ENCODE measurements at regions not wholly inside any gene's neighbourhood (a gene's known extent, or its start where the extent isn't known, plus 50 kb on each side); places are given as distances from the start of the nearest gene placed in this dataset.
"Not testable (repeated sequence)": the region's sequence is repeated elsewhere in the genome, so short reads cannot be mapped to it uniquely, and the experiment has no call there.

DNA sequence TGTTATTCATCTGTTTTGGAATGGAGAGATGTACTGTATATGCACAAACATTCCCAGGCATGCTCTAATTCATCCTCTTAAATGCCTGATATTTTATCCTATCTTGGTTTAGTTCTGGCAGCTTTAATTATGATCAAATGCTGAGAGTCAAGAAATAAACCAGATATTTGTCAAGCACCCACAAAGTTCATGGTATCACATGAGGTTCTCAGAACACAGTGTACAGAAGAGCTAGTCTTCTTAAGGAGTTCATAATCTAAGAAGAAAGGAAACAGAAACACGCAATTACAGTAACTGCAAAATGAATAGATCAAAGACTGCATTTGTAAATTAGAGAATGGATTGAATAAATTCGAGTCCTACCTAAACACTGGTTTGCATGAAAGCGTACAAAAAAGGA, 58.3 kb upstream of the KCNH1 start:
- ChIA-PET POLR2A (ENCODE audit: unreplicated experiment) (no interaction called here), CTCF (no interaction called here)
- no peaks in the 10 kb centered on the region for H3K36me3 ChIP-seq (ENCODE audit: low read depth, low read length)
- H3K4me3 ChIP-seq (ENCODE audit: low read length): no peak overlapping the region
- no peaks in the 10 kb centered on the region for H4K20me1 ChIP-seq (ENCODE audit: low read length)
- TF ChIP-seq, protein P1, sequence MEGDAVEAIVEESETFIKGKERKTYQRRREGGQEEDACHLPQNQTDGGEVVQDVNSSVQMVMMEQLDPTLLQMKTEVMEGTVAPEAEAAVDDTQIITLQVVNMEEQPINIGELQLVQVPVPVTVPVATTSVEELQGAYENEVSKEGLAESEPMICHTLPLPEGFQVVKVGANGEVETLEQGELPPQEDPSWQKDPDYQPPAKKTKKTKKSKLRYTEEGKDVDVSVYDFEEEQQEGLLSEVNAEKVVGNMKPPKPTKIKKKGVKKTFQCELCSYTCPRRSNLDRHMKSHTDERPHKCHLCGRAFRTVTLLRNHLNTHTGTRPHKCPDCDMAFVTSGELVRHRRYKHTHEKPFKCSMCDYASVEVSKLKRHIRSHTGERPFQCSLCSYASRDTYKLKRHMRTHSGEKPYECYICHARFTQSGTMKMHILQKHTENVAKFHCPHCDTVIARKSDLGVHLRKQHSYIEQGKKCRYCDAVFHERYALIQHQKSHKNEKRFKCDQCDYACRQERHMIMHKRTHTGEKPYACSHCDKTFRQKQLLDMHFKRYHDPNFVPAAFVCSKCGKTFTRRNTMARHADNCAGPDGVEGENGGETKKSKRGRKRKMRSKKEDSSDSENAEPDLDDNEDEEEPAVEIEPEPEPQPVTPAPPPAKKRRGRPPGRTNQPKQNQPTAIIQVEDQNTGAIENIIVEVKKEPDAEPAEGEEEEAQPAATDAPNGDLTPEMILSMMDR (conservative IDR thresholded peaks at IDR 0.05; ENCODE audit: low read depth, low read length): no peak
- TF ChIP-seq EZH2phosphoT487 (IDR thresholded peaks at IDR 0.05; ENCODE audit: borderline replicate concordance, low read length) (no peak), EZH2 (IDR thresholded peaks at IDR 0.05; ENCODE audit: low read length, unreplicated experiment) (no peak)
- intact Hi-C loops (cut with micrococcal nuclease): no loop called here
- H3K27me3 ChIP-seq (ENCODE audit: low read length): peaks cover 10% of the 10 kb centered on the region; the same call in 1 of the 2 replicates
- no peaks in the 10 kb centered on the region for H3K9me3 ChIP-seq (ENCODE audit: low read length)
- H2AFZ ChIP-seq (ENCODE audit: low read length): no peak overlapping the region
- H3F3A ChIP-seq (ENCODE audit: low read length, unreplicated experiment): no peaks in the 10 kb centered on the region
- H3K79me2 ChIP-seq (ENCODE audit: low read length): no peaks in the 10 kb centered on the region
- DNase-seq (no peak), ATAC-seq (no peak)
- no peak overlapping the region for H3K4me2 ChIP-seq (ENCODE audit: low read length)
- no peak overlapping the region for H3K9ac ChIP-seq (ENCODE audit: low read length)
- no peaks in the 10 kb centered on the region for H3K4me1 ChIP-seq (ENCODE audit: insufficient read depth, low read length)
- H3K27ac ChIP-seq (ENCODE audit: low read length): no peak overlapping the region
- no TSS peak for BruUV-seq (replicated peaks)
- H3K9me2 ChIP-seq (replicated peaks; ENCODE audit: low read length): no peaks in the 10 kb centered on the region

DNA sequence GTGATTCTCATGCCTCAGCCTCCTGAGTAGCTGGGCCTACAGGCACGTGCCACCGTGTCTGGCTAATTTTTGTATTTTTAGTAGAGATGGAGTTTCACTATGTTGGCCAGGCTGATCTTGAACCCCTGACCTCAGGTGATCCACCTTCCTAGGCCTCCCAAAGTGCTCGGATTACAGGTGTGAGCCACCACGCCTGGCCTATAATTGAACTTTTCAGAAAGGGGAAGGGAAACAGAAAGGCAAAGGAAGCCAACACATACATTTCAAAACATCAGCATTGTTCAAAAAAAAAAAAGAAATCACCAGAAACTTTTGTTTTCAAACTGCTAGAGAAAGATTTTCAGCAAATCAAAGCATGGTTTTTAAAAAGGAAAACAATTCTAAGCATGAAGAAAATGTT, 54.8 kb upstream of the KCNH1 start:
- H3K27me3 ChIP-seq (ENCODE audit: low read length); H2AFZ ChIP-seq (ENCODE audit: low read length); H3K36me3 ChIP-seq (ENCODE audit: low read depth, low read length); H3K9me3 ChIP-seq (ENCODE audit: low read length); H3K27ac ChIP-seq (ENCODE audit: low read length); ATAC-seq; H3F3A ChIP-seq (ENCODE audit: low read length, unreplicated experiment); H3K9ac ChIP-seq (ENCODE audit: low read length); H3K4me1 ChIP-seq (ENCODE audit: insufficient read depth, low read length); CTCF ChIA-PET; H4K20me1 ChIP-seq (ENCODE audit: low read length); H3K4me2 ChIP-seq (ENCODE audit: low read length); H3K9me2 ChIP-seq (replicated peaks; ENCODE audit: low read length); intact Hi-C loops (cut with micrococcal nuclease); POLR2A ChIA-PET (ENCODE audit: unreplicated experiment); H3K4me3 ChIP-seq (ENCODE audit: low read length); DNase-seq; H3K79me2 ChIP-seq (ENCODE audit: low read length); BruUV-seq (replicated peaks): not testable (repeated sequence)

DNA sequence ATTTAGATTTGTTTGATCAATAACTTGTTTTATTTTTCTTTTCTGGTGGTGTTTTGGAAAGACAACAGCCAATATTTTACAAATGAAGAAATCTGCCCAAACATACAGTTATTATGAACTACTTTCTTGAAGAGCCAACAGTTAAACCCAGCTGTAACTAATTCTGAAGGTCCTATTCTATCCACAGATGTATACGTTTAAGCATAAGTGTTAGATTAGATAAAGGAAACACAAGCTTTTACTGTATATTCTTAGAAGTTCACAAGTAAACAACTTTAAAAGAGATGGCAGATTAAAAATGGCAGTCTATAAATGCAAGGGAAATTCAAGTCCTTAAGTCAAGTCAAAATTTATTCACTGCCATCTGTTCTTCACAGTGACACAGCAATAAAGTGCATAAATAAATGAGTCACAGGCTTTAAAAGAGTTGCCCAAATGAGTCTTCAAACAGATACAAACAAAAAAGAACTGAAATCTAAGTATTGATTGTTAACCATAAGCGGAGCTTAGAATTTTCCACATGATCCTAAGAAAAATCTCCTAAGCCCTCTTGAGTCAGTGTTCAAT, 49.9 kb upstream of the KCNH1 start:
- H3K36me3 ChIP-seq (ENCODE audit: low read depth, low read length): no peaks in the 10 kb centered on the region
- no peak overlapping the region for H3K4me2 ChIP-seq (ENCODE audit: low read length)
- no peak for TF ChIP-seq EZH2 (IDR thresholded peaks at IDR 0.05; ENCODE audit: low read length, unreplicated experiment)
- no peak for TF ChIP-seq EZH2phosphoT487 (IDR thresholded peaks at IDR 0.05; ENCODE audit: borderline replicate concordance, low read length)
- TF ChIP-seq, protein P1 (conservative IDR thresholded peaks at IDR 0.05; ENCODE audit: low read depth, low read length): no peak
- no peaks in the 10 kb centered on the region for H4K20me1 ChIP-seq (ENCODE audit: low read length)
- H3K4me3 ChIP-seq (ENCODE audit: low read length): no peak overlapping the region
- H3K4me1 ChIP-seq (ENCODE audit: insufficient read depth, low read length): no peaks in the 10 kb centered on the region
- no peaks in the 10 kb centered on the region for H3K79me2 ChIP-seq (ENCODE audit: low read length)
- H3F3A ChIP-seq (ENCODE audit: low read length, unreplicated experiment): no peaks in the 10 kb centered on the region
- DNase-seq (peak; percentile 30), ATAC-seq (no peak)
- H3K27ac ChIP-seq (ENCODE audit: low read length): peak overlapping the region; percentile 5; the same call in 1 of the 2 replicates
- intact Hi-C loops (cut with micrococcal nuclease): no loop called here
- no peaks in the 10 kb centered on the region for H3K9me3 ChIP-seq (ENCODE audit: low read length)
- H3K27me3 ChIP-seq (ENCODE audit: low read length): peaks cover 4% of the 10 kb centered on the region; the same call in 1 of the 2 replicates
- H3K9me2 ChIP-seq (replicated peaks; ENCODE audit: low read length): no peaks in the 10 kb centered on the region
- no TSS peak for BruUV-seq (replicated peaks)
- POLR2A ChIA-PET (ENCODE audit: unreplicated experiment): no interaction called here
- CTCF ChIA-PET: no interaction called here
- no peak overlapping the region for H2AFZ ChIP-seq (ENCODE audit: low read length)
- H3K9ac ChIP-seq (ENCODE audit: low read length): no peak overlapping the region
